Endothelial cell of umbilical vein (primary cell): ENCODE measurements at regions not wholly inside any gene's neighbourhood (a gene's known extent, or its start where the extent isn't known, plus 50 kb on each side); places are given as distances from the start of the nearest gene placed in this dataset.

Experiments
- BruUV-seq: library from RNA; stranded (reverse); fragments of 400-500 nt; replicated peaks from 2 replicates; lab custom pipeline; 2021; lab: Mats Ljungman, UMichigan
- CTCF ChIA-PET: fragments of 300-600, 350-600 bp; sonication (Branson Sonifier 250); formaldehyde crosslinking; loops from one replicate; lab custom pipeline; 2021; ENCODE audit warnings: antibody characterized with exemption, inconsistent platforms; lab: Charles Lee
- POLR2A ChIA-PET: fragments of 300-600, 350-600 bp; sonication (Branson Sonifier 250); formaldehyde crosslinking; loops from one replicate; lab custom pipeline; 2021; ENCODE audit warnings: antibody characterized with exemption, inconsistent platforms; lab: Charles Lee
- DNase-seq: peaks from one replicate; pipeline ENCODE4 v3.0.0-alpha.2; 2011; ENCODE audit warnings: low read depth, low spot score
- FAIRE-seq: peaks from 2 replicates; lab custom pipeline; 2011; peaks lifted over from hg19 to GRCh38; lab: Jason Lieb, UNC
- H2AFZ ChIP-seq: 2 replicates; pipeline ENCODE4 v1.6.0; 2012; ENCODE audit warnings: low read depth, low read length, control low read depth, inconsistent platforms
- H3K27ac ChIP-seq: 2 replicates; pipeline ENCODE4 v1.5.1; 2011; ENCODE audit warnings: low read depth, mild to moderate bottlenecking, control low read depth, low read length, moderate library complexity; ENCODE audit not compliant: insufficient read depth
- H3K27me3 ChIP-seq, 2 experiments: 2 replicates each; pipeline versions ENCODE4 v1.6.0 to v1.6.1; 2011; ENCODE audit warnings: low read length in 2 of 2, mixed read lengths in 1 of 2; ENCODE audit not compliant: control insufficient read depth in 2 of 2, insufficient read depth in 2 of 2
- H3K36me3 ChIP-seq, 2 experiments: 2 replicates in 1 of 2; 3 replicates in 1 of 2; pipeline ENCODE4 v1.5.1; 2011; ENCODE audit warnings: low read length in 2 of 2, mild to moderate bottlenecking in 1 of 2, moderate library complexity in 1 of 2; ENCODE audit not compliant: control insufficient read depth in 2 of 2, insufficient read depth in 2 of 2; ENCODE audit errors: extremely low read depth in 1 of 2
- H3K4me1 ChIP-seq: 3 replicates; pipeline ENCODE4 v1.5.1; 2011; ENCODE audit warnings: mild to moderate bottlenecking, low read length; ENCODE audit not compliant: control insufficient read depth, insufficient read depth; ENCODE audit errors: extremely low read depth
- H3K4me2 ChIP-seq: 2 replicates; pipeline ENCODE4 v1.6.1; 2011; ENCODE audit warnings: low read length, control low read depth, mixed read lengths; ENCODE audit not compliant: insufficient read depth
- H3K4me3 ChIP-seq, 3 experiments: fragments of 200-600 bp in 1 of 3; sonication (generic), shearing (Covaris generic) in 1 of 3; replicated peaks in 1 of 3; 2 replicates each; pipeline ENCODE4 v1.5.1; 2011 to 2016; ENCODE audit warnings: control low read depth in 3 of 3, low read length in 3 of 3, mild to moderate bottlenecking in 2 of 3, inconsistent platforms in 1 of 3, low read depth in 1 of 3, moderate library complexity in 1 of 3; ENCODE audit not compliant: insufficient read depth in 1 of 3
- H3K79me2 ChIP-seq: 2 replicates; pipeline ENCODE4 v1.6.0; 2012; ENCODE audit warnings: low read length, inconsistent platforms; ENCODE audit not compliant: control insufficient read depth, insufficient read depth
- H3K9ac ChIP-seq: replicated peaks from 2 replicates; pipeline ENCODE3; 2011; ENCODE audit warnings: low read length, control low read depth; ENCODE audit not compliant: insufficient read depth; ENCODE audit errors: extremely low read depth
- H3K9me1 ChIP-seq: replicated peaks from 3 replicates; pipeline ENCODE4 v1.6.0; 2011; ENCODE audit warnings: mild to moderate bottlenecking, low read length; ENCODE audit not compliant: control insufficient read depth, insufficient read depth; ENCODE audit errors: extremely low read depth
- H3K9me3 ChIP-seq: replicated peaks from 2 replicates; pipeline ENCODE4 v1.5.1; 2012; ENCODE audit warnings: low read length, inconsistent platforms; ENCODE audit not compliant: control insufficient read depth, insufficient read depth
- H4K20me1 ChIP-seq: replicated peaks from 2 replicates; pipeline ENCODE3; 2011; ENCODE audit warnings: mild to moderate bottlenecking, low read length; ENCODE audit not compliant: control insufficient read depth, insufficient read depth; ENCODE audit errors: extremely low read depth
- CTCF ChIP-seq, 2 donors: IDR thresholded peaks; 1 replicate in 1 of 2; 2 replicates in 1 of 2; pipeline ENCODE4 v1.5.1; 2011; ENCODE audit warnings: low read length in 2 of 2, mild to moderate bottlenecking in 2 of 2, moderate library complexity in 2 of 2, control low read depth in 1 of 2, inconsistent platforms in 1 of 2, low read depth in 1 of 2; ENCODE audit not compliant: insufficient read depth in 1 of 2; ENCODE audit errors: extremely low read depth in 1 of 2
- EZH2 ChIP-seq: IDR thresholded peaks from 2 replicates; pipeline ENCODE4 v1.6.1; 2012; ENCODE audit warnings: borderline replicate concordance, low read depth, mild to moderate bottlenecking, moderate library complexity, low read length, inconsistent platforms; ENCODE audit not compliant: severe bottlenecking
- FOS ChIP-seq: IDR thresholded peaks from 2 replicates; pipeline ENCODE4 v1.6.1; 2011; ENCODE audit warnings: mild to moderate bottlenecking, low read length, moderate library complexity, borderline replicate concordance; ENCODE audit not compliant: insufficient read depth
- GATA2 ChIP-seq: IDR thresholded peaks from 2 replicates; pipeline ENCODE4 v1.7.0; 2011; ENCODE audit warnings: low read depth, mild to moderate bottlenecking, moderate library complexity, mixed read lengths, low read length; ENCODE audit not compliant: insufficient read length, insufficient read depth
- JUN ChIP-seq: IDR thresholded peaks from 2 replicates; pipeline ENCODE4 v1.6.1; 2011; ENCODE audit warnings: borderline replicate concordance, low read depth; ENCODE audit not compliant: insufficient read length, insufficient read depth
- MAX ChIP-seq: IDR thresholded peaks from 2 replicates; pipeline ENCODE4 v1.6.1; 2011; ENCODE audit not compliant: insufficient read depth, insufficient read length
- MYC ChIP-seq: IDR thresholded peaks from one replicate; pipeline ENCODE4 v1.6.1; 2011; ENCODE audit warnings: mild to moderate bottlenecking, low read depth, low read length
- POLR2A ChIP-seq: IDR thresholded peaks from 2 replicates; pipeline ENCODE4 v1.6.1; 2012; ENCODE audit warnings: low read depth, mild to moderate bottlenecking, control low read depth, low read length
- POLR2AphosphoS5 ChIP-seq: IDR thresholded peaks from 2 replicates; pipeline ENCODE4 v1.6.1; 2012; ENCODE audit warnings: low read depth, mild to moderate bottlenecking, control low read depth, low read length, moderate library complexity; ENCODE audit not compliant: insufficient read depth
- dilution Hi-C: fragments of 300-500 bp; cut with MboI; formaldehyde crosslinking; loops from one replicate; pipeline ENCODE4 v1.15.0; 2019; ENCODE audit warnings: low sequenced_read_pairs; ENCODE audit not compliant: extremely low pct_ligation_motif_present
- intact Hi-C: fragments of 100-400 bp; cut with micrococcal nuclease; formaldehyde crosslinking; loops from one replicate; pipeline ENCODE4 v1.10.0; 2022

DNA sequence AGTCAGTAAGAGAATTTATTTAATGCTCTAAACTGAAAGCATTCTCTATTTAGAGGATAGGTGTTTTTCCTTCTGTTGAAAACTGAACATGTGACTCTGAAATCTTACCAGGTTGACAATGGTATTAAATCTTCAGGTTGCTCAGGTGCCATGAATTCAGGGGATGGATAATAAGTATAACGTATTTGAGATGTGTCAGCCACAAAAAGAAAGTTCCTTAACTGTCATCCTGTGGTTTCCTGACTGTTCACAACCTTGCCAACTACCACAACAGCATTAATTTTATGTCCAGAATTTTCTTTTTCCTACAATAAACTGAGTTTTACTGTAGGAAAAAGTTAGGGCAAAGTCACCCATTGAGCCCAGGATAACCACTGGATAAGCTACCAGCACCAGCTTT is 243.3 kb upstream of the PSMD7 start:
- H3K9me3 ChIP-seq, result peaks cover 2% of the 10 kb centered on the region
- no peaks in the 10 kb centered on the region for H4K20me1 ChIP-seq
- DNase-seq, result no peak
- intact Hi-C loops (no loop called here), dilution Hi-C loops (no loop called here)
- BruUV-seq, result no TSS peak
- no peak overlapping the region for H3K9ac ChIP-seq
- no peaks in the 10 kb centered on the region for H3K4me1 ChIP-seq
- FAIRE-seq, result no peak
- H3K4me3 ChIP-seq, result no peak overlapping the region
- ChIA-PET CTCF (no interaction called here), POLR2A (no interaction called here)
- no peak overlapping the region for H3K27ac ChIP-seq
- H3K27me3 ChIP-seq, result no peaks in the 10 kb centered on the region
- no peak overlapping the region for H3K4me2 ChIP-seq
- no peak for TF ChIP-seq POLR2A
- no peak for TF ChIP-seq CTCF (IDR thresholded peaks at IDR 0.05; ENCODE audit: extremely low read depth in 1 of 2, insufficient read depth in 1 of 2, low read depth in 1 of 2, low read length in 2 of 2)
- no peak for TF ChIP-seq MAX
- no peak for TF ChIP-seq GATA2
- TF ChIP-seq EZH2, result no peak
- TF ChIP-seq POLR2AphosphoS5, result no peak
- no peak for TF ChIP-seq JUN
- no peak for TF ChIP-seq MYC
- TF ChIP-seq FOS, result no peak
- no peak overlapping the region for H2AFZ ChIP-seq
- no peaks in the 10 kb centered on the region for H3K36me3 ChIP-seq
- H3K9me1 ChIP-seq, result no peaks in the 10 kb centered on the region
- H3K79me2 ChIP-seq, result no peaks in the 10 kb centered on the region
